Embryonic facial prominence (tissue), 1 donor: ENCODE measurements at regions not wholly inside any gene's neighbourhood (a gene's known extent, or its start where the extent isn't known, plus 50 kb on each side); places are given as distances from the start of the nearest gene placed in this dataset.
"Not testable (repeated sequence)": the region's sequence is repeated elsewhere in the genome, so short reads cannot be mapped to it uniquely, and the experiment has no call there.

Source experiments
- DNase-seq: peaks from one replicate; pipeline ENCODE4 v3.0.0-alpha.2; 2016; ENCODE audit errors: extremely low spot score

DNA sequence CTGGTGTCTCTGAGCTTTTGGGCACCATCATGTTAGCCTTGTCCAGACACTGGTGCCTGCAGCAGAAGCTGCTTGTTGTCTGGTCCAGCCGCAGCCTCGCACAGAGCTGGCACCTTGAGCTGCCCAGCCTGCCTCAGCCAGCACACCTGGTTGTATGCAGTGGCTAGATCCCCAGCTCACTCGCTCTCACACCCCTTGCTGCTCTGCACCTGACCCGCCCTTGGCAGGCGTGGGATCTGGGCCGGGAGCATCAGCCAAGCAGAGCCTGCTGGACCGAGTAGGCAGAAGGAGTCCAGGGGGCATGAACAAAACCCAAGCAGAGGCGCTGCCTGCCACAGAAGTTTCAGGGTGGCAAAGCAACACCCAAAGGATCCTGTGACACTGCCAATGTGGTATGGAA, 79.7 kb upstream of the ITGB1 start:
- DNase-seq: no peak

DNA sequence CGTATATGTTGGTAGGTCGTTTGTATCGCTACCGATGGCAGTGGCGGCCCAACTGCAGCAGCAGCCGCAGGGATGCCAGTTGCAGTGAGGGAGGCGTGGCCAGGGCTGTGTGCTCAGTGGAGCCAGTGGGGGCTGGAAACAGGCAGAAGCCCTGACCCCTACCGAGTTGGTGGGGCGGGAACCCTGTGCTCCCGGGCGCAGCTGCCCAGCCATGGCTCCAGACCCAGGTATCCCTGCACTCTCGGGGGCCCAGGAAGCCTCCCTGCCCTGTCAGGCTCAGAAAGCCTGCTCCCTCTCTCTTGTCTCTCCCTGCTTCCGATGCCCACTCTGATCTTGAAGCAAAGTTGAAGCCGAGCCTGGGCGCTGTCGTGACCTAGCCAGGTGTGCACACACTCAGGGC, 78.6 kb upstream of the ITGB1 start:
- no peak for DNase-seq

DNA sequence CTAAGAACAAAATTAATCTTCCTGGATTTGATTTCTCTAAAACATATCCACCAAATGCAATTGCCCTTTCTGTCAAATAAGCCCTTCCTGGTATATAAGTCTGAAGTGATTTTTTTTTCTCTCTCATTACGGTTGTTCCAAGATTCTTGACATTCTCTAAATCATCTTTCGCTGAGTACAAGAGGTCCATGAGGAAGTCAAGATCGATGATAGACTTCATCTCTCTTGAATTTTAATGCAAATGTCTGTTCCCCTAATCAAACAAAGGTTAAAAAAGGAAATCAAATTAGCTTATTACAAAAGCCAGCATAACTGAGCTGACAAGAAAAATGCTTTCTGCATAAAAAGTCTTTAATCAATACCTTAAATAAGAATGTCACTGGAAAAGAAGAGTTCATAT, 77.4 kb upstream of the ITGB1 start:
- no peak for DNase-seq

DNA sequence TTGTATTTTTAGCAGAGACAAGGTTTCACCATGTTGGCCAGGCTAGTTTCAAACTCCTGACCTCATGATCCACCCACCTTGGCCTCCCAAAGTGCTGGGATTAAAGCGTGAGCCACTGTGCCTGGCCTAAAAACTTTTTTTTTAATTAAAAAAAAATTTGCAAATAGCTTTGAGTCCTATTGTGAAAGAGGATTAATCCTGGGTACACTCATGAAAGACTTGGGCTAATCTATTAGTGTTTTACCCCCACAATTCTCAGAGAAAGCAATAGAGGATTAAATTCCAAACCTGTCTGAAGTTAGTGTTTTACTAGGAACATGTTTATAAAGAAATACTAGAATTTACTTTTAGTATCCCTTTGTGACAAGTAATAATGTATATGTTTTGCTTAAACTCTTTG, 76.9 kb upstream of the ITGB1 start:
- no peak for DNase-seq

DNA sequence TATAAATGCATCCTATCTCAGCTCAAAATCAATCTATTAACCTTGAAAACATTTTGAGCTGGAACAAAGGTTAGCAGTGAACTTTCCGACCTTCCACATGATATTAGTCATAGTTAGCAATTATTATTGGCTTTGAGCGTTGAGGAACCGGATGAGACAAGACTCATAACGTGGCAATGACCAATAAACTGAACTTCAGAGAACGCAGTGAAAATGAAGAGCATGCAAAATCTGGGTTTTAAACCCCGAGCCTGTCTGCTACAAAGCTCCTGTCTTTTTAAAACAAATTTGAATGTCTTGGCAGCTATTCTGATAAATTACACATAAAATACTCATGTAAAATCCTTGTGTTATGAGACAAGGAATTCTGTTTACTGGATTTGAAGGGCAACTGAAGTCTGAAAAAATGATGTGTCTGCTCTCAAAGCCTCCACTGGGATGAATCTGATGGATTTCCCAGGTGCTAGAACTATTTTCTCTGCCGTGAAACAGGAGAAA, 74.7 kb upstream of the ITGB1 start:
- DNase-seq: no peak

DNA sequence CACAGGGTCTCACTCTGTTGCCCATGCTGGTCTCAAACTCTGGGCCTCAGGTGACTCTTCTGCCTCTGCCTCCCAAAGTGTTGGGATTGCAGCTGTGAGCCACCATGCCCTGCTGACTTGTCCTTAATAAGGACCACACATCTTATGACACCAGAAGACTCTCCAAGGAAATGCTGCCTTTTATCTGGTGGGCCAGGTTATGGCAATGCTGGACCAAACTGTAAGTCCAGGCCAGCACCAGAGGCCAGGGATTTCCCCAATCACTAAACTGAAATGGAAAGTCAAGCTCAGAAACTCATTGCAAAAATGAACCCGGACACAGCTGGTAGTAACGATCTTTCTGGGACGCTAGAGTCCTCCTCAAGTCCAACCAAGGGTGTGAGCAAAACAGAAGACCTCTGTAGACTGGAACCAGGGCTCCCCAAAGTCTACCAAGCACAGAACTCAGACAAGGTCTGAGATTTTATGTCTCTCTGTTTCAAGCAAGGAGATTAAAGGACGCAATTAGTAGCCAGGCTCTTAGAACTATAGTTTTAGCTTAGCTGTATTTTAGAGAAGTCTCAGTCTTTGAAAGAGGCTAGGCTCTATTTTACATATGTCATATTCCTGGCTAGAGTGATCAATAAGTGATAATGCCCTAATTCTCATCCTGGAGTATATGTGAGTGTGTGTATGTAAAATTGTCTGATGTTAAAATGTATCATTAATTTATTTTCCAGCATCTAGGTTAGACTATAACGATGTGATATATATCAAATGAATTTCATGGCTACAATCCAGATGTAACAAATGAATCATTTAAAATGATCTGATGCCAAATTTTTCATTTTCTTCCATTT, 74.0 kb upstream of the ITGB1 start:
- DNase-seq: no peak

DNA sequence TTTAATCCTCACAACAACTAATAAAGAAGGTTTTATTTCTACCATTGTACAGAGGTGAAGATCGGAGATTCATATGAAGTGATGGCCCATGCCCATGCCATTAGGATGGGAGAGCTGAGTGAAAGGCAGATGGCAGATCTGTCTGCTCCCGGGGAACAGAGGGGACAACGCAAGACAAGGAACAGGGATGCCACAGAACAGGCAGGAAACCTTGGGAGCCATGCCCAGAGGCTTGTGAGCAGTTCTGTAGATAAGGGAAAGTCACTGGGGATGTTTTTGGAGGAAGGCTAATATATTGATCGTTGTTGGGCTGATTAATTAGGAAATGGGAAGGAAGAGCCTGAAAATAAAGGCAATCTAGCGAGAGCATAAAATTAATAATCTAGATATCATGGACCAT, 73.1 kb upstream of the ITGB1 start:
- DNase-seq: no peak

DNA sequence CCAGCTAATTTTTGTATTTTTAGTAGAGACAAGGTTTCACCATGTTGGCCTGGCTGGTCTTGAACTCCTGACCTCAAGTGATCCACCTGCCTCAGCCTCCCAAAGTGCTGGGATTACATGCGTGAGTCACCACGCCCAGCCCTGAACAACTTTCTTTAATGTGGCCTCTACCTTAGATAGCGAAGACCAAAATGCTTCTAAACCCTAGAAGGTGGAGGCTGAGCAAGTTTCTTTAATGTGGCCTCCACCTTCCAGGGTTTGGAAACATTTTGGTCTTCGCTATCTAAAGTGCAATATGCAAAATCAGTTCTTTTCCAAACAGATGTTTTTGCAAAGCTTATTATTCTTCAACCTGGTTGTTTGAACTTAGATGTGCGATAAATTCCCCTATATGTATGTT, 70.5 kb upstream of the ITGB1 start:
- not testable (repeated sequence) for DNase-seq

DNA sequence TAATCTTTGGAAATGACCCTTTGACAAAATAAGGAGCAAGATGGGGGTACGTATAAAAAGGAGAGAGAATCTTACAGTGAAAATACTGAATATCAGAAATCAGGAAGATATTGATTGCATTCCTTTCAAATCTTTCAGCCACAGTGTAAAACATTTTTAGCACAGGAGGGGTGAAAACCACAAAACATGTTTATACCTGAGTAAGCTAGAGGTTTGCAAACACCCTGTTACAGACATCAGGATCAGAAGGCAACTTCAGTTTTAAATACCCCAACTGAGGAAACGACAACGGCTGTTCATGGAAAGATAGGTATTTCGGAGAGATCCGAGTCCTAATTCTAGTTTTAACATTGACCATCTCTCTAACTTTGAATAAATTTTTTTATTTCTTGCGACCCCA, 69.1 kb upstream of the ITGB1 start:
- DNase-seq: no peak

DNA sequence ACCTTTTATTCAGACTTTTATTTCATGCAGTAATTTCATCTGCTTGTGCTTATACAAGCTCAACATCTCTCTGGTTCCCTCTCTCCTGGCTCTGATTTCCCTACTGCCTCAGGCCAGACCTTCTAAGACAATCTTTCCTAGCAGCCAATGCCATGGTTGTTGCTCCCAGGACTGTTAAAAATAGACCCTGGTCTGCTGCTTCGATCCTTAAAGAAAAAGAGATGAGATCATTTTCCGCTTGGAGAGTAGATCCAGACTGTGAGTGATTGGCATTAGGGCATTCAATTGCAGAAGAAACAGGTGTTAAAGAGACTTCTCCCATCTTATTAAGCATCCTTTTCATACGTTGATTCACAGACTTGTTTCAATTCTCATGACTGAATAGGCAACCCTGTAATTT, 68.4 kb upstream of the ITGB1 start:
- no peak for DNase-seq

DNA sequence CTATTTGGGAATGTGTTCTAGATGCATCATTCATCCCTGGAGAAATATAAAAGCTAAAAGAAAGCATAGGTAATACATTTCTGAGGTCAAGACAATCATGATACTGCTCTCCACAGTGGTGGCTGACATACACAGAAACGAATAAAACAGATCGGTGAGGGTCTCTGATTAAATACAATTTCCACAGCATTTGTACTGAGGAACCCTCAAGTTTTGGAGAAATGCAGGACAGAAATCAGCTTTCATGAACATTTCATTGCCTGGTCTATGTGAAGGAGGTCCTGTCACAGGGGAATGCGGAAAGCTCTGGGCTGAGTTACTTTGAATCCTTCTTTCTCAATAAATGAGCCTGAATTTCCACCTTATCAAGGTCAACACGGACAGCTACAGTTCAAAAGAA, 67.9 kb upstream of the ITGB1 start:
- no peak for DNase-seq

DNA sequence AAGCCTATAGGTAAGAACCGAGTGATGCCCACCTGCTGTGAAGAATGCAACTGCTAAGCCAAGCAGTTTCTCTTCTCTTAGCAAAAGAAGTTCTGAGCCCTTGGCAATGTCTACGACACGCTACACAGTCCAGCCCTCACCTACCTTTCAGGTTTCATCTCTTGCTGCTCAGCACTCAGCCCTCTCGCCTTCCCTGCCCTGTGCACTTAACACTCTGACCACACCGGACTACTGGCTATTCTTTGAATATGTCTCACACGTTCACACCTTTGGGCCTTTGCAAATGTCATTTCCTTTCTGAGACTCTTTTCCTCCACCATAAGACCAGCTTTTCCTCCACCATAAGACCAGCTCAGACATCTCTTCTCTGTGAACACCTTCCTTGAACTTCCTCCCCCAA, 67.0 kb upstream of the ITGB1 start:
- DNase-seq: no peak

DNA sequence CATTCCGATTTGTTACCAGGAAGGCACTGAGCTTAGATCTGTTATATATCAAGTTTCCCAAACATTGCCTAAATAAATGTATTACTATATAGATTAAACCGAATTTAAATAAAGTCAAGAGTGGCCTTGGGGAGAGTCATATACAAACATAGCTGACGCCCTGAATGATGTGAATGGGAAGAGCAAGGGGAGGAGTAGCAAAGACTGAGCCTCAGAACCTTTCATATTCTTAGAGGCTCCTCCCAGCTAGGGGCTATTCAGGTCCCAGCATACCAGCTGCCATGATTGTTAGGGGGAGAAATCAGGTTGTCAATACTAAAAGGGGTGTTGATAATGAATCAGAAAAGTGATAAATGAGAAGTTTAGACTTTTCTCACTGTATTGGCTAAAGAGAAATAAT, 64.7 kb upstream of the ITGB1 start:
- DNase-seq: no peak

DNA sequence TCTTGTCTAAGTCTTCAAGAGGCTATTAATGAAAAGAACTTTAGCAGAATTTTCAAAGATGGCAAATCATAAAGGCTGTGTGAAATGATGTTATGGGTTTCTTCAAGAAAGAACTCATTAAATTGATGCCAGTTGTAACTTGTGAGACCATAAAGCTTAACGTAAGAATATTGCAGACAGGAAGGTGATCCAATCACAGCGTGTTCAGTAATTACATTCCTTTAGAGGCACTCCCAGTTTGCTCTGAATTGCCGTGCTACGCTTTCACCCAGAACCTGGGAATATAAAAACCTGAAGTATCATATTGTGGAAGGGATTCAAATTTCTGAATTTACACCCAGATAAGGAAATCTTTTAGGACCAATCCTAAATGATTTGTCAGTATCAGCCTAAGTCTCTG, 64.1 kb upstream of the ITGB1 start:
- no peak for DNase-seq

DNA sequence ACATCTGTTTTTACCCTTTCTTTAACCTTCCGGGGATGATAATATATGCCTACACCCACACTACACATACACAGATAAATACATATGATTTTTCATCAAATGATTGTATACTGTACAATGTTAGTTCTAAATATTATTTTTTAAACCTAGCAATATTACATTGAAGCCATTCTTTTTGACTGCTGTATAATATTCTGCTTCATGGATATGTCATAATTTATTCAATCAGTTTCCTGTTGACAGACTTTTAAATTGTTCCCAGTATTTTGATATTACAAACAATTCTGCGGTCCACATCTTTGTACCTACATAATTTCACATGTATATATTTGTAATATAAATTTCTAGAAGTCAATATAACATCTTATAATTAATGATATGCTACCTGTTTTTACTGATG, 59.0 kb upstream of the ITGB1 start:
- no peak for DNase-seq

DNA sequence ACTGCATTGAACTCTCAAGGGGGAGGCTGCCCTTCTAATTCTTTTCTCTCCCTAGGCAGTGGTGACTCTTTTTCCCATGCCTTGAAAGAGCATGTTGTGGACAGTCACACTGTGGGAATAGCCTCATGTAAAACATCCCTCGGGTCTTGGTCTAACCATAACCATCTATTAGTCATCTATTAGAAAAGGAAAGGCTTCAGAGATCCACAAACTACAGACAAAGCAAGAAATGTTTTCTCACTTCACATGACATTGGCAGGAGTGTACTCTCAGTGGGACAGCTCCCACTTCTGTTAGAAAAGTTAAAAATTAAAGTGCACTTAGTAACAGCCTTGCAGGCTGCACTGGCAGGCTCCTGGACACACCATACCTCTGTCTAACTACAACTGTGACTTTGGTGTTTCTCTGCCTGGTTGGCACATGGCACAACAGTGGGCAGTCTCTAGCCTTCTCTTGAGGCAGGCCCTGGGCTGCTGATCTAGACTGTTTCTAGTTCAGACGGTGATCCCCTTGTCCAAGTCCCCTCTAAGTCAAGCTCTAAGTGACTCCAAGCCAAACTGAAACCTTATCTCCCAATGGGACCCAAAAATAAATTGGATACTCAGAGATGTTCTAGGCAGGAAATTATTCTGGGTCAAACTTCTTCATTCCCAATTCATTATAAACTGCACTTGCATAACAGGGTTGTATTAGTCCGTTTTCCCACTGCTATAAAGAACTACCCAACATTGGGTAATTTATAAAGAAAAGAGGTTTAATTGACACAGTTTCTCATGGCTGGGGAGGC, 57.9 kb upstream of the ITGB1 start:
- DNase-seq: no peak

DNA sequence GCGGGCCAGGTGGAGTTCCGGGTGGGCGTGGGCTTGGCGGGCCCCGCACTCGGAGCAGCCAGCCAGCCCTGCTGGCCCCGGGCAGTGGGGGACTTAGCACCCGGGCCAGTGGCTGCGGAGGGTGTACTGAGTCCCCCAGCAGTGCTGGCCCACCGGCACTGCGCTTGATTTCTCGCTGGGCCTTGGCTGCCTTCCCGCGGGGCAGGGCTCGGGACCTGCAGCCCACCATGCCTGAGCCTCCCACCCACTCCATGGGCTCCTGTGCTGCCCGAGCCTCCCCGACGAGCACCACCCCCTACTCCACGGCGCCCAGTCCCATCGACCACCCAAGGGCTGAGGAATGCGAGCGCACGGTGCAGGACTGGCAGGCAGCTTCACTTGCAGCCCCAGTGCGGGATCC, 55.3 kb upstream of the ITGB1 start:
- not testable (repeated sequence) for DNase-seq

DNA sequence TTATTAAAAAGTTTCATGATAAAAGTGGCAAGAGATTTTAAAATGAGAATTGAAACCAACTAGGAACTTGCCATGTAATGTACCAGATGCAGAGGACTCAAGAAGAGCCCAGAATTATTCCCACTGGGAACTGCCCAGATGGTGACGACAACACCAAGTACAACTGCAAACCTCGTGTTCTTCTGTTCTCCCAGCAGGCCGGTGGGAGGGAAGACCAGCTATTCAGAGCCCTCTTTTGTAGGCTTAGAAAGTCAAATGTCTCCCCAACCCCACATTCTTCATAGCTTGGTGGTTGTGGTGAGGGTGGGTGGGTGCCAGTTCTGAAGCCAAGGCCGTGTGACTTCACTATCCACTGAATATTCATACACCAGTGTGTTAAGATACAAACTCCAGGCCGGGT, 54.3 kb upstream of the ITGB1 start:
- no peak for DNase-seq

DNA sequence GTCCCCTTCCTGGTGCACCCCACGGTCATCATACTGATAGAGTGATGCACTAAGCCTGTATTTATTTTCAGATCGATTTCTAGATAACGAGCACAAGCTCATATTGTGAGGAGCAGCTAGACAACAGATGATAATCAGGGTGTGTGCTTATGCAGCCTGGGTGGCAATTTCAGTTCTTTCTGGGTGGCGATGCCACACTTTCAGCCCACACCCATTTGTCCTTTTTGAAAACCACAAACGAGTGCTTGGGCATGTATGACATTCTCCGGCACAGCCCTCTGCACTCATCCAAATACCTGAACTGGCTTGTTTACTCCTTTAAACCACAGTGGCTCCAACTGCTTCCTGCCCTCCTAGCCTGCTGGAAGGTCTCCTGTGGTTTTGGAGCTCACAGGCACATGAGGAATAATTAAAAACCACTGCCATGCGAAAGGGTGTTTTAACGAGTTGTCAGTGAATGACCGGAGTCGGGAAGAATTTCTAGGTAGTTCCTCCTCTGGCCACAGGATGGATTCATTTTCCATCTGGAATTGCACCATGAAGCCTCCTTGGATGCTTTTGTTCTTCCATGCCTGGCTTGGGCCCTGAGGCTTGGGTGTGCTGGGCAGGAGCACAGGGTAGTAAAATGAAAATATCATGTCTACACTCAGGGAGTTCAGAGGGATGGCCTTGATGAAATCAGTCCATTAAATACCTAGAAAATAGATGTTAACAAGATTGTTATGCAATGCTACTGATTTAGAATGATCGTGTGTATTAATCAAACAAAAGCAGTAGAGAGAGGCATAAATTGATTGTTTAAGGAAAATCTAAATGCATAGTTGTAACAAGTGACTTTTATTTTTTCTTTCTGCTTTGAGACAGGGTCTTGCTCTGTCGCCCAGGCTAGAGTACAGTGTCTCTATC, 52.4 kb upstream of the ITGB1 start:
- DNase-seq: no peak

DNA sequence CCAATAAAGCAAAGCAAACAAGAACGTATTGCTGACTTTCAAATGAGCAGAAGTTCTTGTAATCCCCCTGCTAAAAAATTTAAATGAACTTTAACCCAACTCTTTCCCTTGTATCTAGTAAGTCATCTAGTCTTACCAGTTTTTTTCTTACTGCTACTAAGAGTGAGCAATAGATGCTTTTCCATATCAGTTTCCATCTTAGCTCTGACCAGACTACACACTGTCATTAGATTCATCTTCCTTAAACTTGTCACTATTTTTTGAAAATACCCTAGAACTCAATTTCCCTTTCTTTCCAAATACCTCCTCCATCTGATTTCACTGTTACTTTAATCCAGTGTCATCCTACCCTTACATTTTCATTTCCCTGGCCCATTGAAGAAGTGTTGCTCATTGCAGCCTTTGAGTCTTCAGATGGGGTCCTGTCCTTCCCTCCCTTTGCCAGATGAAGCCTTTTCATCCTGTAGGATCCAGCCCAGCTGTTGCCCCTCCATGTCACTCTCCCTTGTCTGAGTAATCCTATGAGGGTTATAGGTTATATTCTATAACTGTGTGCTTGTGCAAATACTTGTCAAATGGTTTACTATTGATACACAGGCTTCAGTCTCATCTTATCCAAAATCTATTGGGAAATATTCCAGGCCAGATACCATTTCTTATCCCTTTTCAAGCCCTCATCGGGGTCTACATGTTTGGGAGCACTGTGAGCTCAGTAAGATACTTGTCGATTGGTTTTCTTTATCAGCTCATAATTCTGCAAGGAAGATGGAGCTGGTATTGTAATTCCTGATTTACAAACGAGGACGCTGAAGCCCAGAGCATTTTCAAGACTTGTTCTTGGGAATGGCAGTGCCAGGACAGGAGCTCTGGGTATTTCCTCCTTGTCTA, 51.5 kb upstream of the ITGB1 start:
- no peak for DNase-seq
